T-helper 2 cell treated with Interferon-gamma antibody and Interleukin-4, amounts not matched to agents 100 ng/mL and 5 ng/mL, for 36 hours (primary cell): ENCODE measurements at regions not wholly inside any gene's neighbourhood (a gene's known extent, or its start where the extent isn't known, plus 50 kb on each side); places are given as distances from the start of the nearest gene placed in this dataset.

Experiments
- intact Hi-C: fragments of 100-400 bp; cut with micrococcal nuclease; formaldehyde crosslinking; loops from one replicate; pipeline ENCODE4 v1.15.1; 2023

DNA sequence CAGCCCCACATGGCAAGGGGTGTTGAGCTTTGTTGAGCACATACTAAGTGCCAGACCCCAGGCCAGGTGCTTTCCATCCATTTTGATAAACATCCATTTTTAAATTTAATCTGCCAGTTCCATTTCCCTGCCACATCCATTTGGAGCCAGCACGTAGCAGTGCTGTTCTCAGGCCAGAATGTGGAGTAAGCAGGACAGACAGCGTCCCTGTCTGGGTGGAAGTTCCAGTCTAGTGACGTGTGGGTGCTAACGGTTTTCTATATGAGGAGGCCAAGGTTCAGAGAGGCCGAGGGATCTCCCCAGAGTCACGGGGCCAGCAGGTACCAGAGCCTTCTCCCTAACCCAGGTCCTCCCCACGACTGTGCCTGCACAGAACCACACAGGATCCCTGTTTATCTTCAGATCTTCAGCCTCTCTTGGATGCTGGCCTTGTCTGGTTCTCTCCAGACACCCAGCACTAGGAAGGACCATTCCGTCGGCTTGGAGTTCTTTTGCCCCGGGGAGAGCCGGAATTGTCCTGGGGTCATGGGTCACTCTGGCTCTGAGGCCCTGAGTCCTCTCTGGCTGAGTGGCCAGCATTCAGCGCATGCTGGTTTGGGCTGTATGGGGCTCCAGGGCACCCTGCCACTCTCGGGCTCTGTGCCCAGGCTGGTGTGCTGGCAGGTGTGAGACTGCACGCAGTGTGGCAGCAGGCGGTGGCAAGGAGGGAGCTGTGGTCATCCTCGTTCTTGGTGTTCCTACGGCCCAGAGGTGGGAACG is 63.6 kb upstream of the PPARA start:
- intact Hi-C loops = no loop called here

DNA sequence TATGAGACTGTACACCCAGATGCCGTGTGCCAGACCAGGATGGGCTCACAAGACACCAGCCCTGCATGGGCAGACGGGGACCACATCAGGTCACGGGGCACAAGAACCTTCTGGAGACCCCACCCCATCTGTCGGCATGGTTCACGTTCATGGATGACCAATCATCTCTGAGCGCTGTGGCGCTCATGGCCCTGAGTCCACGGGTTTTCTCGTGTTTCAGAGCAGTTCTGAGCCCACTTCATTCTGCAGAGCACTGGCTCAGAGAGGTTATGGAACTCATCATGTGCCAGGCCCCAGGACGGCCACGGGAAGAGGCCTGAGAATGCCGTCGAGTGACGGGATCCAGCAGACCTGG is 63.0 kb upstream of the PPARA start:
- intact Hi-C loops = no loop called here

DNA sequence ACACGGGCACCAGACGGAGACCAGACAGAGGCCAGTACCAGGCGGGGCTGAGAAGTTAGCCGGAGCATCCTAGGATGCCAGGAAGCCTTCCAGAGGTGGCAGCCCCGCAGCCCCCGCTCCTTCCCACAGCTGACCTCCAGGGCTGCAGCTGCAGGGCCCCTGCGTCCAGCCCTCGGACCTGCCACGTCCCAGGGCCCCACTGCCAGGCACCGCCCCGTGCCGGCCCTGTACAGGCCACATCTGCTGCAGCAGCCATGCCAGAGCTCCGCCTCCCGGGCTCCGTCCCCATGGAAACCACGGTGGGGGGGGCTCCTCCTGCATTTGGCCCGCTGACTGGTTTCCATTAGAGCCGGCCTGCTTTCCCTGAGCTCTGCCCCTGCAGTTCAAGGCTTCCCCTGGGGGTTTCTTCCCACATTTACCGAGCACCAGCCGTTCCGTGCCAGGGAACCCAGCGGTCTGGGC is 62.5 kb upstream of the PPARA start:
- intact Hi-C loops = no loop called here

DNA sequence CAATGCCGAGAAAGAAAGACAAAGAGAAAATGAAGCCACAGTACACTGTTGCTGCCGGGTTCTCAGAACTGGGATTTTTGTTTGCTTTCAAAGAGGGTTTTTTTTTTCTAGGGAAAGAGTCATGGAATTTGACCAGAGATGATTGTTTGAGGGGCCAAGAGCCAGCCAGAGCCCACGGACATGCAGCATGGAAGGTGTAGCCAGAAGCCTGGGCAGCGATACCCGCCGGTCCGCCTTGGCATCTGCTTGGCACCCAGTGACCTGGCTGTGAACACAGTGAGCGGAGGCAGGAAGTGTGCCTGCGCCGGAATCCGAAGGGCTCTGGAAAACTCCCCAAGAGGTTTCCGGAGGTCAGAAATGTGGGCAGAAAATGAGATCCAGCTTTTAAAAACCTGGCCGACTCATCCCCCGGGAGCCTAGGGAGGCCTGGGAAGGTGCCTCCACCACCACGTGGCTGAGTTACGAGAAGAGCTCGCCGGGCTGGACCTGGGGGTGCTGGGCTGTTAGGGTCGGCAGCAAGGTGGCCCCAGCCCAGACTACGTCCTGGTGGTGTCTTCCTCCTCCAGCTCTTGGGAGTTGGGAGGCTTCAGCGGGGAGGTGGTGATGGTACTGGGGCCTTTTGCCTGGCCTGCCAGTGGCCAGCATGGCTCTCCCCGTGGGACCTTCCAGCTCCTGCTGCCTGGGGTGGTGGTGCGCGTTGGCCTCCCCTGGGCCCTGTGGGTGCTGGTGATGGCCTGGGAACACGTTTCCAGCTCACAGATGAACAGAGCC is 61.6 kb upstream of the PPARA start:
- intact Hi-C loops = no loop called here

DNA sequence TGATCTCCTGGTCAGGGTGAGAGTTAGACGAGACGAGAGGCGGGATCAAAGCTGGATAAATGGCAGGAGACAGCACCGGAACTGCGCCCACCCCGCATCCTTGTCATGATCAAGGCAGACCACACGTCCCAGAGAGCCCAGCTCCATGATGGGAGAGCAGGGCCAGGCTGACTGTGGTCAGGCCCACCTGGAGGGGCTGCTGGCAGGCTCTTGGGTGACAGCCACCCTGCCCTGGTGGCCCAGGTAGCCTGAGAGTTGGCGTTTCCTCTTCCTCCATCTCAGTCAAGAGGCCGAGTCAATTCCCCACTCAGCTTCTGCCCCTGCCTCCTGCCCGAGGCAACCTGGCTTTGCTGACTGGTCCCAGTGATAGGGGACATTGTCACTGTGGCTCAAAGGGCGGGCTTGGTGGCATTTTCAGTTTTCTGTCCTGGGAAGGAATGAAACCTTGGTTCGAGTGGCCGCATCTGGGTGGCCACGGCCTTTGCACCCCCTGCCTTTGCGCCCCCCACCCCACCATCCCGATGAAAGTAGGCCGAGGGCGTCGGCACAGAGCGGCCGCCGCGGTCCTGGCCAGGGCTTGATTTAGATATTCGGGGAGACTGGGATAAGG is 60.8 kb upstream of the PPARA start:
- intact Hi-C loops = no loop called here

DNA sequence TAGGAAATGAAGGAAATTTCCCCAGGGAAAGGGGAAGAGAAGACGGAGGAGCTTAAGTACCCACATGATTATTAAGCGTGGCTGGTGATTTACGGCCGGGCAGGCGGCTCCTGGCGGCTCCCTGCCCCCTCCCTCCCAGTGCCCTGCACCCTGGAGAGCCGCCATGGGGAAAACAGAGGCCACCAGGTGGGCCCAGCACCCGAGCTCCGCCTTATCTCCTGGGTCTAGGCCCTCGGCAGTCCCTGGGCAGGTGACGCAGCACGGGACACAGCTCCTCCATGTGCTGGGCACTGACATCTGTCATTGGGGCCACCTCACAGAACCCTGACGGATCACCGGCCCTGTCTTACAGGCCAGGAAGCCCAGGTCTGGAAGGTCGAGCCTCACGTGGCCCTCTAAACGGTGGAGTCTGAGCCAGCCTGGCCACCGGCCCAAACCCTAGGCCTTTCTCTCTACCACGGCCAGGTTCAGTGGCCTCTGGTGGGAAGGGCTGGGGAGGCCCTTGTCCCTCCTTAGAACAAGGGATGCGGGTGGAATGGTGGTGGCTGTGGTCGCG is 60.2 kb upstream of the PPARA start:
- intact Hi-C loops = no loop called here

DNA sequence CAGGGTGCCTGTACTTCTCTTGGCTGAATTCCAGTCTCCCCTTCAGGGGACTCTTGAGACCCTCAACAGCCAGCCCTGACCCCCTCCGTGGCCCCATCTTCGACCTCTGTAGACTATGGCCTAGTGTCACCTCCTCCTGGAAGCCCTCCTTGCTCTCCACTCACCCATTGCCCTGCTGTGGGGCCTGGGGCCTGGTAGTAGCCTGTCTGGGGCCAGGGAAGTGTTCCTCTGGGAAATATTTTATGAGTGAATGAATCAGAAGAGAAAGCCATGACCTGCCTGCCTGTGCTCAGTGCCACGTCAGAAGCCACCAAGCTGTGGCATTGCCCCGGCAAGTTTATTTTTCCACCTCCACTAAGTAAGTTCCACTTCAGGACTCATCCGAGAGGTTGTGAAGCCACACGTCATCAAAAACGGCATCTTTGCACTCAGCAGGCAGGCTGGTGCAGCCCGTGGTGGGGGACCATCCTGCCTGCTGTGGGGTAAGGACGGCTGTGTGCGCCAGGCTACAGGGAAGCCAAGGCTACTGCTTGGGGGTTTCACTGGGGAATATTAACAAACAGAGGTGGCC is 59.6 kb upstream of the PPARA start:
- intact Hi-C loops = no loop called here

DNA sequence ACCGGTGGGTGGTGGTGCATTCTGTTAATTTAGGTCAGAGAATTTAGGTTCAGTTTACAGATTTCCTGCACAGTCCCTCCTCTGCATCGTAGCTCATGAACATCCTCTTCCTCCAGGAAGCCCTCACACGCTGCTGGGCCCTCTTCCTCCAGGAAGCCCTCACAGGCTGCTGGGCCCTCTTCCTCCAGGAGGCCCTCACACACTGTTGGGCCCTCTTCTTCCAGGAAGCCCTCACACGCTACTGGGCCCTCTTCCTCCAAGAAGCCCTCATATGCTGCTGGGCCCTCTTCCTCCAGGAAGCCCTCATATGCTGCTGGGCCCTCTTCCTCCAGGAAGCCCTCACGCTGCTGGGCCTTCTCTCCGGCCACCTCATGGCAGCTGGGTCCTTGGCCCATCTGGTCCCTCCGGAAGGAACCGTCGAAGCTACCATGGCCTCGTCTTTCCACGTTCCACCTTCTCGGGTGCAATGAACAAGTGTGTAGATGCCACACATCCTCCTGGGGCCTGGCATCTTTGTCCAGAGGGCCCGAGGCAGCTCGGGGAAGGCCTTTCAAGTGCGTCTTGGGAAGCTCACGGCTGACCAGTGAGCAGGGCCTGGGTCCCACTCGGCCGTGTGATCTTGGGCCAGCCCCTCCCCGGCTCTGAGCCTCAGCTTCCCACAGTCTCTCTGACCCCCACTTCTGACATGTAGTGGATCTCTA is 58.9 kb upstream of the PPARA start:
- intact Hi-C loops = no loop called here

DNA sequence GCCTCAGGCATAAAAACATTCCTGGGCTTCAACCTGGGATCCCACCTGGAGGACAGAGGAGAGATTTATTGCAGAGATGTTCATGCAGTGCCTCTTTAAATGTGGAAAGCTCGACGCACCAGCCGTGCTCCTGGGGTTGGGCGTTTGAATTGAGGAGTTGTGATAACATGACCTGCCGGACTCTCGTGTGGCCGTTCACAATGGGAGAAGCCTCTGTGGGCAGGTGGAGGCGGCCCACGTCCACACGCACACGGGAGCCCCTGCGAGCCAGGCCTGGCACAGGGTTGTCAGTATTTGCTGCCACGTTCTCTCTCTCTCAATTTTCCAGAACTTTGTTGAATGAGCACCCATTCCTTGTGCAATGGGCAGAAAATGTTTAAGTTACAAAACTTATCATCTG is 58.3 kb upstream of the PPARA start:
- intact Hi-C loops = no loop called here

DNA sequence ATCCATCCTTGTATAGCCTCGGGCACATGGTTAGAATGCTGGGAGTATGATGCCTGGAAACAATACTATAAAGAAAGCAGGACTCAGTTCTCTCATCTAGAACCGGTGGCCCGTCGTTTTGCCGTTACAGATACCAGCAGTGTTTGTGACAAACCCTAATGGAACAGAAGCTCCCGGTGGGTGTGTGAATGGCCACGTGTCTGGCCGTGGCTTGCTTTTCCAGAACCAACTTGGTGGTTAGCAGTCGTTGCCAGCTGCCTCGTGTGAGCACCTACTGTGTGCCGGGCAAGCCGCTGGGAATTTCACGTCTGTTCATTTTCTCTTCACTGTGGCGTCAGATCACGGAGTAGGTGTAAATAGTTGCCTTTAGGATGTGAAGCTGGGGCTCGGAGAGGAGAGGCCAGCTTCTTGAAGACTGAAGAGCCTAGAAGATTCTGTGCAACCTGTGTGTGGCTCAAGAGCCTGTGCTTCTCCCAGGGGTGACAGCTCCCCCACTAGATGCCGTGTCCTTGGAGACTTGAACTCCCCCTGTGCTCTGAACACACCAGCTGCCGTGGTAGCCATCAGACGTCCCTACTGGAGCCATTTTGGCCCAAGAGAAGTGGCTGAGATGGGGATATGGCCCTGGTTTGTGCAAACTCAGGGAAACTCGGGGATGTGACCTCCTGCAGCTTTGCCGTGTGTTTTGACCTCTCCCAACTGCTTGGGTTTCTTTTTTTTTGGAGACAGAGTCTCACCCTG is 57.5 kb upstream of the PPARA start:
- intact Hi-C loops = no loop called here

DNA sequence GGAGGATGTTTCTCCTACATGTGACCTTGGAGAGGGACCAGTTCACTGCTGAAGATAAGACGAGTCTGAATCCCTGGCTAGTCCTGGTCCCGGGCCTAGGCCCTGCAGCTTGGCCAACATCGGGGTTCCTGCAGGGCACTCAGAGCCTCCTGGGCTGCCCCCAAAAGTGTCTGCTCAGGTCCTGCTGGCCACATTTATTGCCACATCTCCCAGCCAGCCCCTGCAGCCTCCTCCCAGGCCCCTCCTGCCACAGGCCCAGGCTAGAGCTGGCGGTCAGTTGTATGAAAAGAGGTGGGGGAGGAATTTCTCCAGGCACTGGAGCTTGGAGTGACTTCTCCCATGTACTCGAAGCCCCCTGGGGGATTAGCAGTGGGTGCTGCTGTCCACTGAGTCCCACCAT is 56.5 kb upstream of the PPARA start:
- intact Hi-C loops = no loop called here

DNA sequence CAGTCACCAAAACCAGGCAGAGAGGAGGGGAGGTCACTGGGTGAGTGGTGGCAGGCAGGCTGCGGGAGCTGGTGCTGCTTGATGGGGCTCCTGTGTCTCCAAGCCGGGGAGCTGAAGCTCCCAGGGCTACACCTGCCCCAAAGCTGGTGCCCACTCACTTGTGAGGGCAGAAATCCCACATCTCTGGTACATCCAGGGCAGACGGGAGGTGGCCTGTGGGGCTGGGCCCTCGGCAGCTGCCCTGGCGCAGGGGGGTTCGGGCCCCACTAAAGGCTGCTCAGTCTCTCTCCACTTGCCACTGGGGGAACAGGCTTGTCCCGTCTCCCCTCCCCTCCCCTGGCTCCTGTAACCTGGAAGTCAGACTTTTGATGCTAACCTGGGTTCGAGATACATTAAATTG is 55.6 kb upstream of the PPARA start:
- intact Hi-C loops = no loop called here

DNA sequence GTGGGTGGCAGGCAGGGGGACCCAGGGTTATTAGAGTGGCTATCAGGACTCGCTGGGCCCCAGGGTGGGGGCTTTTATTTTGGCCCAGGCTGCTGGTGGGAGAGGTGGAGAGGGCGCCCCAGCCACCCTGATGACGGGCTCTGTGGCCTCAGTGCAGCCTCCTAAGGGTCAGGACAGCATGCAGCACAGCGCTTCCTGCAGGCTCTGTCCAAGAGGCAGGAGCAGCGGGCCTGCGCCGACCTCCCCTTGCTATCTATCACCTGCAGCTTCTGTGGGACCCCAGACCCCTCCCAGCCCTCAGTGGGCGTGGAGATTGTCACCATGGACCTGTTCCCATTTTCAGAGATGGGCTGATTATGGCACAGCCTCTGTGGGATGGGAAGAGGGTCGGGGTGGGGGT is 54.3 kb upstream of the PPARA start:
- intact Hi-C loops = no loop called here

DNA sequence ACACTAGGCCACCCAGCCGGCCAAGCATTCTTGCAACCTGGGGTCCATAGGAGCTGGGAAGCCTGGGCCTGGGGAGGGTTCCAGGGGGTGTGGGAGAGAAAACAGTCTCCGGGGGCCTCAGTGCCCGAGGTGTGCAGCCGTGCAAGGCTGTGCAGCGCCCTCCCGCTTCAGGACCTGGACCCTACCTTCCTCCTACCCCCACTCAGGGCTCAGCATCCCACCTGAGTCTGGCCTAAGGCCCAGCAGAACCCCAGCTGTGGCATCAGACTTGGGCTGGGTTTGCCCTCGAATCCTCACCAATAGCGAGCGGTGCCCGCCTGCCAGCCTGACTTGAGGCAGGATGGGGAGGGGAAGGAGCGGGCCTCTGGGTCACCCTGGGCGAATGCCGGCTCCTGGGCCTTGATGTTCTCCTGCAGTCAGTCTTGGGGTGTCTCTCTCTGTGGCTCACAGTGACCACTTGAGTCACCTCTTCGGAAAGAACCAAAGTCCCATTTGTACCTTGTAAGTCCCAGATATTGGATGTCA is 53.6 kb upstream of the PPARA start:
- intact Hi-C loops = no loop called here

DNA sequence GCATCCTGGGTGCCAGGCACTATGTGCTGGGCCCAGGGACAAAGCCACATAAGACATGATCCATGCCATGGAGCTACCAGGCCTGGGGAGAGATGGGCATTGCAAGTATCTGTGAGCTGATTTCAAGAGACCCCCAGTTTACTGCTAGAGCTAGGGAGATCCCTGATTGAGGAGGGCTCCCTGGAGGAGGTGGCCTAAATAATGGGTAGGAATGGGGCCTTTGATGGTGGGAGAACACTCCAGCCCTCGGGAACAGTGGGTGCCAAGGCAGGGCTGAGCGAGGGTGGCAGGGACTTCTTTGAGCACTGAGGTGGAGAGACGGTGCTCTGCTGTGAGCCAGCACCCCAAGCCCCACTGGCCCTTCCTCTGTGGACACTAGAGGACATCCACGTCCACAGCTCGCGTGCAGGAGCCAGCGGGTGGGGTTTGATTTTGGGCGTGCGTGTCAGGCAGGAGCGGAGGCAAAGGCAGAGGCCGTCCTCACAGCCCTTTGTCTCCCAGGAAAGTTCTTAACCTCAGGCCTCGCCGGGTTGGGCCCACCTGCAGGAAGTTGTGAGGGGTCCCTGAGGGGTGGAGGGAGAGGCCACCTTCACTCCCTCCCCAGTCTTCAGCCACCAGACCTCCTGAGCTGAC is 52.9 kb upstream of the PPARA start:
- intact Hi-C loops = no loop called here

DNA sequence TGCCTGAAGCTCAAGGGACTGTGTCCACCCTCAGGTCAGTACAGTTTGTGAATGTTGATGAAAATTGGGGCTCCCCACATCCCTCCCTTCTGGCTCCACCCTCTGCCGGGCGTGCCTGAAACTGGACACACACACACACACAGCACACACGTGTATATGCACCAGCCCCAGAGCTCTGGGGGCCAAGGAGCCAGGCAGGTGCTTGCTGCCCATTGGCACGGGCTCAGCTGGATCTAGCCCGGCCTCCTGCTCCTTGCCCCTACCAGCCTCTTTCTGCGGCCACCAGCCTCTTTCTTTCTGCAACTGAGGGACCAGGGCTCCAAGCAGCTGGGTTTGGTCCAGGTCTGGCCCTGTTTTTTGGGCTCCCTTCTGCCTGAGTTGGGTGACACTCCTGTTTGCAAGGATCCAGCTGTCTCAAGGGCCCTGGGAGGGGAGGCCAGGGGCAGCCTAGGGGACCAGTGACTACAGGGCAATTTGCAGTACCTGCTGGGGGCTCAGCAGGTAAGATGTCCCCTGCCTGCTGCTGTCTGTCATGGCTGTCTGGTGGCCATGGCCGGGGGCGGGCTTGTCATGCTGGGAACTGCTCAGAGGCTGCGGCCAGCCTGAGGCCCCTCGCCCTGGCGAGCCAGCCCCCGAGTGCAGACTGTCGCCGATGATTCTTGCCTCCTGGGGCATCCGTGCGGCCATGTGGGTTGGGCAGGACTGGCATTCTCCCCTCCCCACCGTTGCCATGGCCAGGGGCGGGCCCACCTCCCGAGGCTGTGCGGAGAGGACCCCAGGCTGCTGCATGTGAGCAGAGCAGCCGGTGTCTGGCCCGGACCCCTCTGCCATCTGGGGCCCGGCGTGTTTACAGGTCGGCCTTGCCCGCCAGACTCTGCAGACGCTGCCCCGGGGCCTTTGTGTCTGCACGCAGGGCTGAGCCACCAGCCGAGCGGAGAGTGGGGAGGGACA is 51.5 kb upstream of the PPARA start:
- intact Hi-C loops = no loop called here

DNA sequence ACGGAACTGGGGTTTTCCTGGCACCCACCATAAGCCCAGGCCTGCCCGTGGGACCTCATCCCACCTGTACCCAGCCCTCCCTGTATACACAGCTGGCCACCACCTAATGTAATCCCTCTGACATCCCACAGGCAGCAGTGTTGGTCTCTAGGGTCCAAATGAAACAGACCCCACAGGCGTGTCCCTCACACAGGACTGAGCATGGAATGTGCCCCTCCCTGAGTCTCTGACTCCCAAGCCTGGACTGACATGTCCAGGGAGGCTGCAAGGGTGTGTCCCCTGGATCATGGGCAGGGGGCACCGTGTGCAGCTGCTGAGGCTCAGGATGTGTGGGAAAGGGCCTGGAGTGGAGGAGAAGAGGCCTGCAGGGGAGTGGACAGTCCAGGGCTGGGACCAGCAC is 50.6 kb upstream of the PPARA start:
- intact Hi-C loops = no loop called here

DNA sequence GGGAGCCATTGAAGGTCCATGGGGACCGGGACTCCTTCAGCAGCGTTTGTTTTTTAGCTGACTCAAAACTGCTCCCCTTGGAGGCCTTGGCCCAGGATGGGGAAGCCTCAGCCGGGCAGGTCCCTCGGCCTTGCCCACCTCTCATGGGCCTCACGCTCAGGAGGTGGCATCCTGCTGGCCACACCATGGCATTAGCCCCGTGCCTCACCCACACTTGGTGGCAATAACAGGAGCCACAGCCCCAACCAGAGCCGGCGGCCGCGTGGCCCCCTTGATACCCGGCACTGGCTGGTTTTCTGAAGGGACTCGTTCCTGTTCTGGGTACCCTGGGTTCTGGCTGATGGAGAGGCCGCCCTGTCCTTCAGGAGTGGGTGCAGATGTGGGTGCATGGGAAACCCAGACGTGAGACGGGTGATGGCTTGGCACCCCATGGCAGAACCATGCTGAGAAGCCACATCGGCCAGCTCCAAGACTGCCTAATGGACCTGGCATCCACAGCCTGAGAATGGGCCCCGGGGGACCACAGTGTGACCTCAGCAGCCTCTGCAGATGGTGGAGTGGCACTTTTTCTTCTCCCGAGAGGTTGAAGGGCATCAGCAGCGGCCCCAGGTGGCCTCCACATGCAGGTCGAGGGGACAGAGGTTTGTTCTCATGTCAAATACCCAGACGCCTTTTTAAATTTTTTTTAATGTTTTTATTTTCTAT is 49.8 kb upstream of the PPARA start:
- intact Hi-C loops = no loop called here
